NCI-H524 treated with DMSO at 0.1 percent for 48 hours (cell line): ENCODE measurements at regions not wholly inside any gene's neighbourhood (a gene's known extent, or its start where the extent isn't known, plus 50 kb on each side); places are given as distances from the start of the nearest gene placed in this dataset.
A peak's percentile ranks its signal among the peaks of the same experiment; 100 is the strongest.

ENCODE experiments used
- DNase-seq: peaks from one replicate; lab custom pipeline; 2025; lab: John Stamatoyannopoulos, UW

DNA sequence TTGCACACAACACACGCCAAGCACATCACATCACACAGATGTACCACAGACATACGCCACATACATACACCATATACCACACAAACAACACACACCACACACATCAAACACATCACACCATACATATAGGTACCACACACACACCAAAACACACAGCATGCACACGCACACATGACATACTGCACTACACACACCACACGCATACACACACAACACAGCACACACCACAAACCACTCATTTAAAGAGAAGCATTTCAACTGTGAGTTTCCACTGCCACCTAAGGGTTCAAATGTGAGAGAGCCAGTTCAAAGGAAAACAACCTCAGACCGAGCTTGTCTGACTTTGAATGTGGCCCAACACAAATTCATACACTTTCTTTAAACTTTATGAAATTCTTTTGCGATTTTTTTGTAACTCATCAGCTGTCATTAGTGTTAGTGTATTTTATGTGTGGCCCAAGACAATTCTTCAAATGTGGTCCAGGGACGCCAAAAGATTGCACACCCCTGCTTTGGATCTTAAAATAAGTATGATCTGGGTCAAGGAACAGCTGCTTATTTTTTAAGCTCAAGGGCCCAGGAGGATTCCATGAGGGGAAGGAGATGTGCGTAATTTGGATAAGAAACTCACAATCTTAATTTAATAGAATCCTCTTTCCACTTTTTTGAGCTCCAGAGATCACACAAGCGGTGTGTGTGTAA is 494.6 kb downstream of the GADD45G start:
- DNase-seq, result peak; percentile 34

DNA sequence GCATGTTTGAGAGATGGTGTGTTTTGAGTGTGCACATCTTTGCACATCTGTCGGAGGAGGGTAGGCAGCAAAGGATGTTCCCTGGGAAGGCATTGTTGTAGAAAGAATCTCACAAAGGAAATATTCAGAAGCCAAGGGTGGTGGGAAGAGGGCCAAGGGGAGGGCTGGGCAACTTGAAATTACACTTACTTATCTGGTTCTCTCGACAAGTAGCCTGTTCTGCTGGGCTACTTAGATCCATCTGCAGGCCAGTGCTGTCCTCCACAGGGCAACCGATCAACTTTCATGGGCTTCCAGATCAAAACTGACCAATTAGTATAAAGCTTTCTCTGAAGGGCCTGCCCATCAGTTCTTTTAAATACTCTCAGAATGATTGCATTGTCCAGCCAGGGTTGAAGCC is 495.2 kb downstream of the GADD45G start:
- no peak for DNase-seq

DNA sequence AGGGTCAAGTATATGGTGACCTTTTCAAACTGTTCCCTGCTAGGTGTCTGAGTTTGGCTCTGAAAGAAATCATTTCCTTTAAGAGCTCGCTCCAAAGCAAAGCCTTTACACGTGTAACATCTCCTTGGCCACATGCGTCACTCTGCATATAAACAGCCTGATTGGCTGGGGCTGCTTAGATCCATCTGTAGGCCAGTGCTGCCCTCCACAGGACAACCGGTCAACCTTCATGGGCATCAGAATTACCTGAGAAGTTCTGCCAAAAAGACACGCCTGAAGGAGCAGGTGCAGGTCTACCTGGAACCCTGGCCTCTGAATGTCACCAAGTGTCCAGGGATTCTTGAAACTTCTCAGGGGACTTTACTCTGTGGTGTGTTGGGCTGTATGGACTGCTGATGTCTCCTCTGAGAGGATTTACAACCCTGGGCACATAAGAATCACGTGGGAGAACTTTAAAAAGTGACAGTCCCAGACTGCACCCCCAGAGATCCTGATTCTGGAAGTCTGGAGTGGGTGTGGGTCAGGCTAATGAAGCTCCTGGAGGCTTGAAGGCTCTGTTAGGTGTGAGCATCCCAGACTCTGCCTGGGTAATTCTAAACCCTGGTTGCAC is 497.6 kb downstream of the GADD45G start:
- DNase-seq, result no peak

DNA sequence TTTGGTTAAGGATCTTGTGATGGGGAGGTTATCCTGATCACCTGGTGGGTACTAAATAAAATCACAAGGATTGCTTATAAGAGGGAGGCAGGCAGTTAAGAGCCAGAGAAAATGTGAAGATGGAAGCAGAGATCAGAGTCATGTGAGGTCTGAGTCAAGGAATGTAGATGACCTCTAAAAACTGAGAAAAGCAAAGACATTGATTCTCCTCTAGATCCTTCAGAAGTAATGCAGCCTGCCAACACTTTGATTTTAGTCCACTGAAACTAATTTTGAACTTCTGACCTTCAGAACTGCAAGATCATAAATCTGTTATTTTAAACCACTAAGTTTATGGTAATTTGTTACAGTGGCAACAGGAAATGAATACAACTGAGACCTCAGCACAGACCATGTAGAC is 499.0 kb downstream of the GADD45G start:
- DNase-seq, result no peak

DNA sequence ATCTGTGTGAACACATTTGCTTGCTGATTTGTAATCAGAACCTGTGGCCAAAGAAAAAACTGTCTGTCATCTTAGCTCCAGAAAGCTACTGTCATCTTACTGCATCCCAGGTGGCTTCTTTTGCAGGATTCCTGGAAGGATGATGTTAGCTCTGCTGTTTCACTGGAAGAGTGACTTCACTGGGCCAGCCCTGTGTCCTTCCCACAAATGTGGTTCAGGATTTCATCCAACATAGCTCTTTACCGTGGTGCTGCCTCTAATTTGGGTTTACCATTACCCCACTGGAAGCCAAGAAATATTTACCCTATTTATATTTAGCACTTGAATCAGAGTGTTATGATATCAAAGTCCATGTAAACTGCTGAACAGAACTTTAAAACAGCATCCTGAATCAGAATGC is 501.0 kb downstream of the GADD45G start:
- DNase-seq, result no peak

DNA sequence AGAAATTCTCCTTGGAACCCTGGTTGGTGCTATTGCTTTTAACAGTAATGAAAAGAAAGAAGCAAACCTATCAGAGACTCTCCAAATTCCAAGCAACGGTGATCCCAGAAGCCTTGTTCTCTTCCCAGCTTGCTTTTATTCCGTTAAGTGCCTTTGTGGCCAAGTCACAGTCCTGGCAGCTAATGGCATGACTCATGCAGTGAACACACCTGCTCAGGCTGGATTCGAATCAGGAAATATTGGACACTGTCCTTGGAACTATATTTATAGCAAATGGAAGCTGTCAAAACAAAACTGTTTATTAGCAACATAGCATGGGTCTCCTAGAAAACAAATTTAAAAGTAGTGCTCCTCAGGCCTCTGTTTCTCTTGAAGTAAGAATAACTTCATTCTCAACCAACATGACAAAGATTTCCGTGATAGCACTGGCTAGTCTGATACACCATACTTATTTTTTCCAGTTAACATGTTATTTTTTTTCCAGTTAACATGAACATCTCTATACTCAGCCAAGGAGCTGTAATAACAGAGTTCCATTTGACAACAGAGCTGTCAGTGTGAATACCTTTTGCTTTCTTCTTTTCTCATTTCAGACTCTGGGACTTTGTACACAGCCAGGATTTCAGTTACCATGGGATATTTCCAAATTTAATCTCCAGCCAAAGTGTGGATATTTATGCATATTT is 502.4 kb downstream of the GADD45G start:
- DNase-seq, result no peak

DNA sequence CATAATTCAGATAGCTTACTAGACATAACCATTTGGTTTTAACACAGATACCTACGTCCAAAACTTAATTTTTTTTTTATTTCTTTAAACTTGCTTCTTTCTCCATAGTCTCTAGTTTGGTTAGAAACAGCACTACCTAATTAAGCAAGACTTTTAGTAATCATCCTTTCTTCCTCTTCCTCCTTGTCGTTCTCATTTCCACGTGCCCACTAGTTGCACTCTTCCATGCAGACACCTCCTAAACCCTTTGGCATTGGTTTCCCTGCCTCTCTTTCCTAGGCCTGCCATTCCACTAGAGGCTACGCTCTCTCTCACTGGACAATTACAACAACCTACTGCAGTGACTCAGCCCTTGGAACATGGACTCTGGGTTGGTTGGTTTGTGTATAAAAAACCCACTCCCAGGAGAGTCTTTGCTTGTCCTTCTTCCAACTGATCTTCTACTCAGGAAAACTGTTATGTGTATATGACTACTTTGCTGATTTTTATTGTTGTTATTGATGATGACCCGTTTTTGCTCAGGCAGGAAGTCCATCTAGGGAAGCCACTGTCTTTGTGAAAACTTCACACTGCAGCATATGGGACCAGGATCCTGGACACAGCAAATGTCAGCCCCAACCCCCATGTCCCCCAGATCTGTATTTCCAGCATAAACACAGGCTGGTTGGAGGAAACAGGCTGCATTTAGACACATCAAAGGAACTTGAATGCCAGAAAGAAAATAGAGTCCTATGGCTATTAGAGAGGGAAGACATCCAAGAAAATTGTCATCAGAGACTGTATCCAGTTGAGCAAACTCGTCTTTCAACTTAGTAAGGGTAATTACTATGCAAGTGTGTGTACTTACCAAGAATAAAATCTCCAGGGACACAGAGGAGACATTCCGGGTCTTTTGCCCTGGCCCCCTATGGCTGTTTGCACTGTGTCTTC is 503.2 kb downstream of the GADD45G start:
- no peak for DNase-seq

DNA sequence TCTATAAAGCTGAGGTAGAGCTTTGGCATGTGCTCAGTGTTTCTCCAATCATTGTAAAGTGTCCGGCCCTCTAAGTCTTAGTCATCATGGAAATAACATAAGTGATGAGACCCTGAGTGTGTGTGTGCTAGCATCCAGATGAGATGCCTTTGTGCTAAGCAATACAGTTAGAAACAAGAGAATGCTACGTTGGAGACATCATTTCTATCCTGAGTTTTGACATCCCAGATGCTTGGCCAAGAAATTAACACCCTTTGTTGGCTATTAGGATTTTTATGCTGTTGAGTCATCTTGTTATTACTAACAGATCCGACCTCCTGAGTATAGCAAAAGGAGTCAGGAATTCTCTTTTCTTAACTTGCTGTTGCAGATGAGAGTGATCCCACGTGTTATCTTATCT is 508.0 kb downstream of the GADD45G start:
- no peak for DNase-seq

DNA sequence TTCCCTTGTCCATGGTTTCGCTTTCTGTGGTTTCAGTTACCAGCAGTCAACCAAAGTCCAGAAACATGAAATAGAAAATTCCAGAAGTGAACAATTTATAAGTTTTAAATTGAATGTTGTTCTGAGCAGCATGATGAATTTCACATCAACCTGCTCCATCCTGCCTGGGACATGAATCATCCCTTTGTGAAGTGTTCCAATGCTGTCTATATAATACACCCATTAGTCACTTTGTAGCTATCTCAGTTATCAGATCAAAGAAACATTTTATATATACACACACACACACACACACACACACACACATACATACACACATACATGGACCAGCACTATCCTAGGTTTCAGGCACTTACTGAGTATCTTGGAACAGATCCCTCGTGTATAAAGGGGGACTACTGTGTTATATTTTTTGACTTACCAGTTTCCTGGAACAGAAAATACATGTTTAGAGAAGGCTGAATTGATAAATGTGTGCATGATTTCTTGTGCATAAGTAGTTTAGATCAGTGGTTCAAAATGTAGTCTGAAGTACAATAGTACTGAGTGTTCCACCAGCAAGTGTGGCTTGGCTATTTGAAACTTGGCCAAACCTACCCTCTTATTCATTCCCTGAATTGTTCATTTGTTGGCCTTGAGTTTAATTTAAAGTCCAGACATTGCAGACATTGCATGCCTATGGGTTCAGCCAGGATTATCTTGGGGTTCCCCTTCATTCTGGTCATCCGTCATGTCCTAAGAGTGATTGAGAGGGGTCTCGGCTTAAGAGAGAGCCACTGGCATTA is 510.0 kb downstream of the GADD45G start:
- DNase-seq, result no peak

DNA sequence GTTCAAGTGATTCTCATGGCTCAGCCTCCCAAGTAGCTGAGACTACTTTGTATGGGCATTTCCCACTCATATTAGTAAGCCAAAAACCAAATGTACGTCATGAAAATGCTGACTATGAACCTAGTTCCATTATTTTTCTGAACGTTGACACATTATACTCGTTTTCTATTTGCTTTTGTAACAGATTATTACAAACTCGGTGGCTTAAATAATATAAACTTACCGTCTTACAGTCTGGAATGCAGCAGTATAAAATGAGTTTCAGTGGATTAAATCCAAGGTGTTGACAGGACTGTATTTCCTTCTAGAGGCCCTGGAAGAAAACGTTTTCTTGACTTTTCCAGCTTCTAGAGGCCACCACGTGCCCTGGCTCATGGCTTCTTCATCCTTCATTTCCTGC is 517.0 kb downstream of the GADD45G start:
- no peak for DNase-seq

DNA sequence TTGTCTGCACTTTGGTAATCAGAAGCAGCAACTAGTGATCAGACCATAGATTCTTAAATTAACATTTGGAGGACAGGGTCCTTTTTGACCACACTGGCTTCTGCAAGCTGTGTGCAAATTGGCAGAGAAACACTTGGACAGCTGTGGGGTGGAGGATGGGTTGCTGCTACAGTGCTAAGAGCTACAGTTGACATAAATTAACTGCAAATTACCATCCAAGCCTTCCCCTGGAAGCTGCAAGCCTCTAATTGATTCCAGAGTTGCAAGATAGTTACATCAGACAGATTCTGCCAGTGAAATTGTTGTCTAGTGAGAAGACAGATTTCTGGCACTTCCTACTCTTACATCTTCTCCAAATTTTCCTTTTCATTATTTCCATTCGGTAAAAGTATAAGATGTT is 517.7 kb downstream of the DIRAS2 start:
- DNase-seq, result no peak

DNA sequence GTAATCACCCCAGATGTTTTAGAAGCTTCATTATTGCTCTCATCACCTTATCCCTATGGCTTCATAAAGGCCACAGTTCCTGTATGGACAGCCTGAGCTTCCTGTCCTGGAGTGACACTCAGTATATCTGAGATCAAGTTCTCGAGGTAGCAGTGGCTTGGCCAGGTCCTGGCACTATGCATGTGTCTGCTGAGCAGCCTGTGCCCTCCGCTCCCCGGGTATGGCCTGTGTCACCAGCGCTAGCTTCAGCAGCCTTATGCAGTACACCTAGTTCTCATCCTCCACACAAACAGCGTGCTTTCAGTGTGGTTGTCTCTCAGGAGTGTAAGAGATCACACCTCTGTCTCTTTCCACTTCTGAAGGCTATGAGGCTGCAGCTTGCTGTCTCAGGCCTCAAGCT is 514.7 kb downstream of the DIRAS2 start:
- DNase-seq, result no peak

DNA sequence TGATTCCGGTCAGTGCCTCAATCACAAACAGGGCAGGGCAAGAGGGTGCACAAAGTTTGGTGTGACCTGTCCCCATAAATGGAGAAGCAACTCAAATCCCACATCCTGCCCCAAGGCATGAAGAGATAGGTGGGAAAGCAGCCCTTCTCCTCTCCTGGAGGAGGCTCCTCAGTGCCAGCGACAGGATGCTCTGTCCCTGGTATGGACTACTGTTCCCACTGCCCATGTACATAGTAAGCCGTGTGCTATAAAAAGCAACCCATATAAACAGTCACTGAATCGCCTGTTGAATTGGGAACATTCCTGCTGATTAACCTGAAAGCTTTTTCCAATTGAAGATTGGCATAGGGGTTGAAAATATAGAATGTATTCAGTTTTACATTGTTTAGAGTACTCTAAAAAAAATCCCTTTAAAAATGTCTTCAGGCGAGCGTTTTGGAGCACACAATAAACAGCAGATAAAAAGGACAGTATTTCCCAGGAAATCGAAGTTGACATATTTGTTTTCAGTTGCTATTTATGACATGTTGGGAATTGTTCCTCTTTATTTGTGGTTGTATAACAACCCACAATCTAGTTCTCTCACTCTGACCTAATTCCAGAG is 513.9 kb downstream of the DIRAS2 start:
- DNase-seq, result no peak

DNA sequence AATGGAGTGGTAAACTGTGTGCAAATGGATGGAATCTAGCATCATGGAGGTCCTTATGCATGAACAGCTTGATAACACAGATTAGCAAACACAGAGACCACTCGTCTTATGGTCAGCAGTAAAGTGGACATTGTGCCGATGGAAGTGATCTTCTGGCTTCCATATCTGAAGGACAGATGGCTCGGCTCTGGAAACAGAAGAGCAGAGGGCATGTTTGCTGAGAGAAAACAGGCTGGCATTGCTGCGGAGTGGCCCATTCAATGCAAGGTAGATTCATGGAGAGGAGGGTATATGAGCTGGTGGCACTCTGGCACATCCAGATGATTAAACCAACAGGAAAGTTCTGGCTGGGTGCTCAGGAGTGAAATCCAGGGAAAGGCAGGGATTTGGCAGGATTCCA is 513.2 kb downstream of the DIRAS2 start:
- DNase-seq, result no peak

DNA sequence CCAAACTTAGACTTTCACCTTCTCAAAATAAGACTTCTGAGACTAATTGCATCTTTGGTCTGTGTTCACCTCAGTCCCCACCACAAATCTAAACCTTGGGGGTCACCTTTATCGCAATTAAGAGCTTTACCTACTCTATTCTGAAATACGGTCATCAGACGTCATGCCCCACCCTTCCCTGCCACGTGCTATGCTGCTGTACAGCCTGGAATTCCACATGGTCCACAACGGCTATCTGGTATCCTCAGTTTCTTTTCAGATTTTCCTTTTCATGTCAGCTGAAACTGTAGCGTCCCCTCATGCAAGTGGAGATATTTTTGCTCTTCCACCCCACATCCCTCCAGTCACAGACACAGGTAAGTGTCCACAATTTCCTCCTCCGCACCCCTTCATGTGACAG is 511.1 kb downstream of the DIRAS2 start:
- no peak for DNase-seq

DNA sequence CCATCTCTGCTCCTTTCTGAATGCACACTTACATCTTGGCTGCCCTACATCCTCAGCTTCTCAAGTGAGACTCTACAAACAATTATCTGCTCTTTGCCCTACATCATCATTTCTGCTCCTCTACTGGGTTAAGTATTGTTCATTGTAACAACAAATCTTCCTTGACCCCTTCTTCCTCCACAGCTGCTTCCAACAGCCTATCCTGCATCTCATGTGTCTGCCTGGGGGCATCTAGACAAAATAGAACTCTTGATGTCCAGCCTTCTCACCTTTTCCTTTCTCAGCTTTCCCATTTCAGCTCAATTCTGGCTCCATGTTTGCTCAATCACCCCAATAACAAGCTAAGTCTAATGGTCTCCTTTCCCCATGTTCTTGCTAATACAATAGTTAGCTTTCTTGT is 509.8 kb downstream of the DIRAS2 start:
- no peak for DNase-seq

DNA sequence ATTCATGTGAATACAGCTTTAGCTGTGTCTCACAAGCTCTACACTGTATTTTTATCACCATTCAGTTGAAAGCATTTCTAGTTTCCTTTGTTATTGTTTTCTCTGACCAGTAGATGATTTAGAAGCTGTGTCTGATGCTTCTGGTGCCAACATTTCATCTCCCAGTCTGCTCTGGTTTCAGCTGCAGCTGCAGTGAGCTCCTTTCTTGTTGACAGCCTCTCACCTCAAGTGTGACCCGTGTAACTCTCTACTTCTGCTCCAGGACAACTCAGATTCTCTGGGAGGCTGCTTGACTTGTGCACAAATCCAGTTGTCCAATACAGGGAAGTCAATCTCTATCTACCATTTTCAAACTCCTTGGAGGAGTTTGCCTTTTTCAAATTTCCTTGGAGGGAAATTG is 504.8 kb downstream of the DIRAS2 start:
- DNase-seq, result no peak

DNA sequence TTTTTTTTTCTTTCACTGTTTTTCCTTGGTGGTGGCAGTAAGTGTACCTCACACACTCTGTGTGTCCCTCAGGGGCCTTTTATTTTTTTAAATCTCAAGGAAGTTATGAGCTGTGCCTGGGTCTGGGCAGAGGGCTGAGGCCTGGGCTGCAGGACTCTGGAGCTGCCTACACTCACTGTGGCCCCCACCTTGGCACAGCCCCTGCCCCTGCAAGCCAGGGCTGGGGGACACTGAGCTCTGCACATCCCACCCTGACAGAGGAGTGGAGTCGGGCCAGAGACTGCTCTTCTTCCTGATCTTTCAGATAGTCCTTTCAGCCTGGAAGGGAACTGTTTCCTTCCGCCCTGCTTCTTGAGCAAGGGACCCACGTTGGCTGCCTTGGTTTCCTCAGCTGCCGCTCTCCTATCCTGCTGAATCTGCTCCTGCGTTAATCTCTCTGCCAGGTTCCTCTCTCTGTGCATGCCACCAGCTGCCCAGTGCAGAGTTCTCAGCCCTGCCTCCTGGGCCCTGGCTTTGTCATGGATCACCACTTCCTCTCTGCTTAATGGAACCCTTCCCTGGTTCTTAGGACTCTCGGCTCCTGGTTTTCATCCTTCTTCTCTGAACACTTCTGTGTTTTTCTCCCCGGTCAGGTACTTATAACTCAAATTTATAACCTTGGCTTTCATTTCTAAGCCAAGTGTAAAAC is 502.3 kb downstream of the DIRAS2 start:
- no peak for DNase-seq

DNA sequence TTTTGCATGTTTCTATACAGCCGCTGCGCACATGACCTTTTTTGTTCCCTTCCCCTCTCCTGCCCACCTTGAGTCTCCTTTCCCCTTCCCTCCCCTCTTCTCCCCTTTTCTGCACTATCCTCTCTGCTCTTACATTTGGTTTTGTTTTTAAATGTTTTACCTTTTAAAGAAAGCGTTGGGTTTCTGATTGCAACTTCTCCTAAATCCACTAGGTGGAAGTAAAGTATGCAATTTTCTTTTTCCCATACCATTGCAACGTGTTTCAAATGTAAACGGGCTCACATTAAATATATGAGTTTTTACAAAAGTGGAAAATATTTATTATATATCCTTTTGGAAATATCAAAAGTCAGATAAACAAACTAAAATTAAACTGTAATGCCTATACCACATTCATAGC is 500.9 kb downstream of the DIRAS2 start:
- no peak for DNase-seq

DNA sequence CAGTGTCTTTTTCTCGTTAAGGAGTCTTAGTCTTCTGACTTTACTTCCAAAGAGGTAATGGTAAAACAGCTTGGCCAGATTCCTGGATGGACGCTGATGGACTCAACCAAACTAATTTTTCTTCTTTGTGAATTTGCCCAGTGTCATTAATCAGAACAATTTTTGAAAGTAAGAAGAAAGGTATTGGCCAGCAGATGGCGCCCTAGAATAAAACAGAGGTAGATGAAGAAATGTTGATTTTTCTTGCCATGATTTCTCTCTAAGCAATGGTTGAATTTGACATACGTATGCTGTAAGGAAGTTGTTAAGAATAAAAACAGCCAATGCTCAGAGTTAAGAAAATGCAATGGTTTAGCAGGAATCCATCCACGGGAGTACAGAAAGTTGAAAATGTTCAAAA is 500.0 kb downstream of the DIRAS2 start:
- peak; percentile 3 for DNase-seq

DNA sequence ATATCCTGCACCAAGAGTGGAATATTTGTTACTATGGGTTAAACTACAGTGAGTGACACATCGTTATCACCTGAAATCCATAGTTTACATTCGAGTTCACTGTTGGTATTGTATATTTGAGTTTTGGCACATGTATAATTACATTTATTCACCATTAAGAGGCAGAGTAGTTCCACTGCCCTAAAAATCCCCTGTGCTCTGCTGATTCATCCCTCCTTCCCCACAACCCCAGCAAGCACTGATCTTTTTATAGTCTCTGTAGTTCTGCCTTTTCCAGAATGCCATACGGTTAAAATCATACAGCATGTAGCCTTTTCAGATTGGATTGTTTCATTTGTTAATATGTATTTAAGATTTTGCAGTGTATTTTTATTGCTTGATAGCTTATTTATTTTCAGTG is 495.2 kb downstream of the DIRAS2 start:
- no peak for DNase-seq
